Right cardiac atrium (tissue), 5 donors: ENCODE measurements at regions not wholly inside any gene's neighbourhood (a gene's known extent, or its start where the extent isn't known, plus 50 kb on each side); places are given as distances from the start of the nearest gene placed in this dataset.

Source experiments
- ATAC-seq, 2 donors: fragments of 200-7000 bp; cut with Tn5 transposase; one replicate each; pipeline versions ENCODE4 v1.8.0 to v1.9.1; 2020; ENCODE audit warnings: moderate library complexity in 2 of 2, mild to moderate bottlenecking in 1 of 2
- DNase-seq, 3 donors: peaks; one replicate each; pipeline ENCODE4 v3.0.0-alpha.2; 2020
- H3K27ac ChIP-seq: one replicate; pipeline ENCODE4 v1.5.1; 2013; ENCODE audit warnings: mild to moderate bottlenecking, low read length, control low read depth, moderate library complexity
- H3K27me3 ChIP-seq: one replicate; pipeline ENCODE4 v1.6.1; 2013; ENCODE audit not compliant: control insufficient read depth, insufficient read depth
- H3K4me1 ChIP-seq: one replicate; pipeline ENCODE4 v1.6.1; 2013; ENCODE audit warnings: low read length; ENCODE audit not compliant: control insufficient read depth, insufficient read depth
- H3K4me3 ChIP-seq: one replicate; pipeline ENCODE4 v1.5.1; 2013; ENCODE audit warnings: low read length, control low read depth
- H3K9me3 ChIP-seq: one replicate; pipeline ENCODE4 v1.6.1; 2013; ENCODE audit warnings: low read length; ENCODE audit not compliant: control insufficient read depth
- WGBS: extraction: QIAGEN DNeasy Blood & Tissue Kit; methylation state at CpG from one replicate; pipeline ENCODE4 v1.1.7; 2013; 5-methylcytosine and 5-hydroxymethylcytosine counted together
- intact Hi-C, 4 donors: fragments of 100-400 bp; cut with DNase I; formaldehyde crosslinking; loops; one replicate each; pipeline versions ENCODE4 v1.11.0 to v1.14.0; 2022 to 2023
- donor health status: healthy with polysubstance abuse.
- donor health status: DM: no; HTN: yes; CAD: no.
- donor health status: DM: no; HTN: no; CAD: no.
- donor health status: DM: no; HTN: yes; CAD: no; lungs with severe emphysema.
- donor health status: DM: yes; HTN: yes; CAD: no.

- Histone ChIP-seq H3K27ac (no peak overlapping the region), H3K27me3 (no peaks in the 10 kb centered on the region), H3K9me3 (no peaks in the 10 kb centered on the region), H3K4me3 (no peak overlapping the region), H3K4me1 (no peaks in the 10 kb centered on the region)
- 68% methylated on average over 1 of the region's 1 CpG for WGBS
- ATAC-seq, result no peak
- no peak for DNase-seq
- intact Hi-C loops, result no loop called here
Observed at GRCh38 chr15:29952225-29952624, 130.0 kb upstream of the TJP1 start.

- intact Hi-C loops, result loop anchor here in 1 of 4 donors (5.0 kb wide), 1 partner anchor 91 kb away; no protein-coding TSS in a partner anchor
- H3K4me1 ChIP-seq, result no peaks in the 10 kb centered on the region
- DNase-seq, result no peak
- 82% methylated on average over 9 of the region's 9 CpGs for WGBS
- no peaks in the 10 kb centered on the region for H3K9me3 ChIP-seq
- no peak overlapping the region for H3K4me3 ChIP-seq
- no peak for ATAC-seq
- no peaks in the 10 kb centered on the region for H3K27me3 ChIP-seq
- H3K27ac ChIP-seq, result no peak overlapping the region
Observed at GRCh38 chr15:29945943-29946596, 123.8 kb upstream of the TJP1 start.

GRCh38 chr15:29944925-29945324, 122.7 kb upstream of the TJP1 start:
- Histone ChIP-seq H3K4me1 (no peaks in the 10 kb centered on the region), H3K27ac (no peak overlapping the region), H3K27me3 (no peaks in the 10 kb centered on the region), H3K9me3 (no peaks in the 10 kb centered on the region), H3K4me3 (no peak overlapping the region)
- ATAC-seq (no peak), DNase-seq (no peak)
- 76% methylated on average over 2 of the region's 2 CpGs for WGBS
- intact Hi-C loops, result loop anchor here in 1 of 4 donors (5.0 kb wide), 1 partner anchor 92 kb away; no protein-coding TSS in a partner anchor

GRCh38 chr15:29942548-29942947, 120.3 kb upstream of the TJP1 start:
- peak in 1 of 3 donors; percentile 72 for DNase-seq
- ATAC-seq, result peak; percentile 47 to 52
- Histone ChIP-seq H3K9me3 (no peaks in the 10 kb centered on the region), H3K4me3 (no peak overlapping the region), H3K4me1 (no peaks in the 10 kb centered on the region), H3K27me3 (no peaks in the 10 kb centered on the region), H3K27ac (no peak overlapping the region)
- intact Hi-C loops, result no loop called here
- 65% methylated on average over 7 of the region's 7 CpGs for WGBS

- Histone ChIP-seq H3K27me3 (no peaks in the 10 kb centered on the region), H3K27ac (no peak overlapping the region), H3K9me3 (no peaks in the 10 kb centered on the region), H3K4me3 (no peak overlapping the region), H3K4me1 (no peaks in the 10 kb centered on the region)
- no peak for ATAC-seq
- intact Hi-C loops, result no loop called here
- WGBS, result 44% methylated on average over 3 of the region's 3 CpGs
- no peak for DNase-seq
Observed at GRCh38 chr15:29942143-29942542, 119.9 kb upstream of the TJP1 start.

GRCh38 chr15:29939404-29939803, 117.1 kb upstream of the TJP1 start:
- DNase-seq (no peak), ATAC-seq (no peak)
- Histone ChIP-seq H3K4me1 (peaks cover 3% of the 10 kb centered on the region), H3K27ac (no peak overlapping the region), H3K4me3 (no peak overlapping the region), H3K27me3 (no peaks in the 10 kb centered on the region), H3K9me3 (no peaks in the 10 kb centered on the region)
- WGBS, result 92% methylated on average over 1 of the region's 1 CpG
- intact Hi-C loops, result no loop called here

GRCh38 chr15:29938361-29939335, 116.4 kb upstream of the TJP1 start:
- Histone ChIP-seq H3K27ac (no peak overlapping the region), H3K4me1 (peaks cover 3% of the 10 kb centered on the region), H3K9me3 (no peaks in the 10 kb centered on the region), H3K4me3 (no peak overlapping the region), H3K27me3 (no peaks in the 10 kb centered on the region)
- intact Hi-C loops, result no loop called here
- DNase-seq, result no peak
- no peak for ATAC-seq
- 68% methylated on average over 14 of the region's 14 CpGs for WGBS

- H3K27me3 ChIP-seq, result no peaks in the 10 kb centered on the region
- 86% methylated on average over 2 of the region's 2 CpGs for WGBS
- ATAC-seq, result no peak
- H3K27ac ChIP-seq, result no peak overlapping the region
- H3K9me3 ChIP-seq, result no peaks in the 10 kb centered on the region
- peaks cover 3% of the 10 kb centered on the region for H3K4me1 ChIP-seq
- intact Hi-C loops, result no loop called here
- no peak for DNase-seq
- H3K4me3 ChIP-seq, result no peak overlapping the region
Observed at GRCh38 chr15:29937956-29938355, 115.7 kb upstream of the TJP1 start.

- intact Hi-C loops, result no loop called here
- no peak overlapping the region for H3K27ac ChIP-seq
- ATAC-seq (no peak), DNase-seq (no peak)
- no peak overlapping the region for H3K4me3 ChIP-seq
- H3K9me3 ChIP-seq, result no peaks in the 10 kb centered on the region
- 83% methylated on average over 10 of the region's 10 CpGs for WGBS
- no peaks in the 10 kb centered on the region for H3K27me3 ChIP-seq
- H3K4me1 ChIP-seq, result peaks cover 3% of the 10 kb centered on the region
Observed at GRCh38 chr15:29936353-29937049, 114.2 kb upstream of the TJP1 start.

- DNase-seq (no peak), ATAC-seq (peak; percentile 50 to 63)
- intact Hi-C loops, result no loop called here
- Histone ChIP-seq H3K27ac (no peak overlapping the region), H3K9me3 (no peaks in the 10 kb centered on the region), H3K27me3 (no peaks in the 10 kb centered on the region), H3K4me3 (no peak overlapping the region), H3K4me1 (peaks cover 3% of the 10 kb centered on the region)
- 80% methylated on average over 3 of the region's 3 CpGs for WGBS
Observed at GRCh38 chr15:29935296-29936004, 113.2 kb upstream of the TJP1 start.
